ENCODE measurements at regions not wholly inside any gene's neighbourhood (a gene's known extent, or its start where the extent isn't known, plus 50 kb on each side); places are given as distances from the start of the nearest gene placed in this dataset.

DNA sequence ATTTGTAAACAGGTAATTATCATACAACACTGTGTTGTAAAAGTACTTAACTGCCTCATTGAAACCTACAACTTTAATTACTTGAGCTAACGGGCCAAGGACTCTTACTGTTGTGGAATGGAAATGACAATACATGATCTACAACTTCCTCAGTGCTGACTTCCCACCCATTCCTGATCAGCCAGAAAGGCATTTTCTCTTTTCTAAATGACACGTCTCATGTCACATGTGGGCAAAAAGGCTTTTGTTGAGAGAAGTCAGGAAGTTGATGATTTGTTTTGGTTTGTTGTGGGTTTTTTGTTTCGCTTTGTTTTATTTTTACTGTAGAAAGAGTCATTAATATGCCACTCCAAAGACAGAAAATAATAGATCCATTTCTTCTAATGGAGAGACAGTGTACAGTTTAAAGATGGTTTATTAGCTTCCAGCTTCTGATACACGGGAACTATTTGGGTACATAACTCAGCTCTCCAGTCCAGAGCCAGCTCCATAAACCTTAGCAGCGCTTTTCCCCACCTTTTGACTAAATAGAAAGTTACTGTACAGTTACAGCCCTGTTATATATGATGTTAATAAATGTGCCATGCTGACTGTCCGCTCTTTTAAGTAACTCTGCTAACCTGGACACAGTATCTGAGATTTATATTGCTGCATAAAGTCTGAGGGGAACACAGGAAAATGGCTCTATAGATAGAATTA is 509.4 kb upstream of the API5 start:
- TF ChIP-seq POLR2AphosphoS5 (IDR thresholded peaks at IDR 0.05; ENCODE audit: low read depth): no peak
- TF ChIP-seq GABPA (IDR thresholded peaks at IDR 0.05; ENCODE audit: low read depth): no peak
- TF ChIP-seq, protein P1, sequence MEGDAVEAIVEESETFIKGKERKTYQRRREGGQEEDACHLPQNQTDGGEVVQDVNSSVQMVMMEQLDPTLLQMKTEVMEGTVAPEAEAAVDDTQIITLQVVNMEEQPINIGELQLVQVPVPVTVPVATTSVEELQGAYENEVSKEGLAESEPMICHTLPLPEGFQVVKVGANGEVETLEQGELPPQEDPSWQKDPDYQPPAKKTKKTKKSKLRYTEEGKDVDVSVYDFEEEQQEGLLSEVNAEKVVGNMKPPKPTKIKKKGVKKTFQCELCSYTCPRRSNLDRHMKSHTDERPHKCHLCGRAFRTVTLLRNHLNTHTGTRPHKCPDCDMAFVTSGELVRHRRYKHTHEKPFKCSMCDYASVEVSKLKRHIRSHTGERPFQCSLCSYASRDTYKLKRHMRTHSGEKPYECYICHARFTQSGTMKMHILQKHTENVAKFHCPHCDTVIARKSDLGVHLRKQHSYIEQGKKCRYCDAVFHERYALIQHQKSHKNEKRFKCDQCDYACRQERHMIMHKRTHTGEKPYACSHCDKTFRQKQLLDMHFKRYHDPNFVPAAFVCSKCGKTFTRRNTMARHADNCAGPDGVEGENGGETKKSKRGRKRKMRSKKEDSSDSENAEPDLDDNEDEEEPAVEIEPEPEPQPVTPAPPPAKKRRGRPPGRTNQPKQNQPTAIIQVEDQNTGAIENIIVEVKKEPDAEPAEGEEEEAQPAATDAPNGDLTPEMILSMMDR (IDR thresholded peaks at IDR 0.05; ENCODE audit: insufficient read depth, low read length): no peak
- TF ChIP-seq, protein P2, sequence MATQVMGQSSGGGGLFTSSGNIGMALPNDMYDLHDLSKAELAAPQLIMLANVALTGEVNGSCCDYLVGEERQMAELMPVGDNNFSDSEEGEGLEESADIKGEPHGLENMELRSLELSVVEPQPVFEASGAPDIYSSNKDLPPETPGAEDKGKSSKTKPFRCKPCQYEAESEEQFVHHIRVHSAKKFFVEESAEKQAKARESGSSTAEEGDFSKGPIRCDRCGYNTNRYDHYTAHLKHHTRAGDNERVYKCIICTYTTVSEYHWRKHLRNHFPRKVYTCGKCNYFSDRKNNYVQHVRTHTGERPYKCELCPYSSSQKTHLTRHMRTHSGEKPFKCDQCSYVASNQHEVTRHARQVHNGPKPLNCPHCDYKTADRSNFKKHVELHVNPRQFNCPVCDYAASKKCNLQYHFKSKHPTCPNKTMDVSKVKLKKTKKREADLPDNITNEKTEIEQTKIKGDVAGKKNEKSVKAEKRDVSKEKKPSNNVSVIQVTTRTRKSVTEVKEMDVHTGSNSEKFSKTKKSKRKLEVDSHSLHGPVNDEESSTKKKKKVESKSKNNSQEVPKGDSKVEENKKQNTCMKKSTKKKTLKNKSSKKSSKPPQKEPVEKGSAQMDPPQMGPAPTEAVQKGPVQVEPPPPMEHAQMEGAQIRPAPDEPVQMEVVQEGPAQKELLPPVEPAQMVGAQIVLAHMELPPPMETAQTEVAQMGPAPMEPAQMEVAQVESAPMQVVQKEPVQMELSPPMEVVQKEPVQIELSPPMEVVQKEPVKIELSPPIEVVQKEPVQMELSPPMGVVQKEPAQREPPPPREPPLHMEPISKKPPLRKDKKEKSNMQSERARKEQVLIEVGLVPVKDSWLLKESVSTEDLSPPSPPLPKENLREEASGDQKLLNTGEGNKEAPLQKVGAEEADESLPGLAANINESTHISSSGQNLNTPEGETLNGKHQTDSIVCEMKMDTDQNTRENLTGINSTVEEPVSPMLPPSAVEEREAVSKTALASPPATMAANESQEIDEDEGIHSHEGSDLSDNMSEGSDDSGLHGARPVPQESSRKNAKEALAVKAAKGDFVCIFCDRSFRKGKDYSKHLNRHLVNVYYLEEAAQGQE (IDR thresholded peaks at IDR 0.05; ENCODE audit: insufficient replicate concordance, low read depth): no peak
- no peak for TF ChIP-seq SPI1 (IDR thresholded peaks at IDR 0.05; ENCODE audit: borderline replicate concordance, low read depth)
